ENCODE measurements at regions not wholly inside any gene's neighbourhood (a gene's known extent, or its start where the extent isn't known, plus 50 kb on each side); places are given as distances from the start of the nearest gene placed in this dataset.

DNA sequence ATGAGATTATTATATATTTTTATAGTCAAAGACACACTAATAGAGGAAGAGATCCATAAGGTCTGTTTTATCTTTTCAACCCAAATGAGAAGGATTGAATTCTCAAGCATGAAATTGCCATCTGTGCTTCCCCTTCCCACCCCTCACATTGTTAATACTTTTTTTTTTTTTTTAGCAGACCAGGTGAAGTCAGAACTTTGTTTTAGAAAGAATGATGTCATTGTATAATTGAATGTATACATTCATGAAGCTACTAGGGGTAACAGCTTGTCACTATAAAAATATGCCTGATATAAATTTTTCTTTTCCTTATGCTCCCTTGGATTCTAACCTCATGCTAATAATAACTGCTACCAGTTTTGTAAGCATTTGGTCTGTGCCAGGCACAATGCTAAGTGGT lies 88.9 kb downstream of the TFAP2B start:
- TF ChIP-seq, protein P1, sequence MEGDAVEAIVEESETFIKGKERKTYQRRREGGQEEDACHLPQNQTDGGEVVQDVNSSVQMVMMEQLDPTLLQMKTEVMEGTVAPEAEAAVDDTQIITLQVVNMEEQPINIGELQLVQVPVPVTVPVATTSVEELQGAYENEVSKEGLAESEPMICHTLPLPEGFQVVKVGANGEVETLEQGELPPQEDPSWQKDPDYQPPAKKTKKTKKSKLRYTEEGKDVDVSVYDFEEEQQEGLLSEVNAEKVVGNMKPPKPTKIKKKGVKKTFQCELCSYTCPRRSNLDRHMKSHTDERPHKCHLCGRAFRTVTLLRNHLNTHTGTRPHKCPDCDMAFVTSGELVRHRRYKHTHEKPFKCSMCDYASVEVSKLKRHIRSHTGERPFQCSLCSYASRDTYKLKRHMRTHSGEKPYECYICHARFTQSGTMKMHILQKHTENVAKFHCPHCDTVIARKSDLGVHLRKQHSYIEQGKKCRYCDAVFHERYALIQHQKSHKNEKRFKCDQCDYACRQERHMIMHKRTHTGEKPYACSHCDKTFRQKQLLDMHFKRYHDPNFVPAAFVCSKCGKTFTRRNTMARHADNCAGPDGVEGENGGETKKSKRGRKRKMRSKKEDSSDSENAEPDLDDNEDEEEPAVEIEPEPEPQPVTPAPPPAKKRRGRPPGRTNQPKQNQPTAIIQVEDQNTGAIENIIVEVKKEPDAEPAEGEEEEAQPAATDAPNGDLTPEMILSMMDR (IDR thresholded peaks at IDR 0.05), result no peak
- TF ChIP-seq POLR2AphosphoS5 (IDR thresholded peaks at IDR 0.05), result no peak

All from suprapubic skin (tissue), 3 donors.